A172 (cell line): ENCODE measurements at regions not wholly inside any gene's neighbourhood (a gene's known extent, or its start where the extent isn't known, plus 50 kb on each side); places are given as distances from the start of the nearest gene placed in this dataset.
A peak's percentile ranks its signal among the peaks of the same experiment; 100 is the strongest.
"Not testable (repeated sequence)": the region's sequence is repeated elsewhere in the genome, so short reads cannot be mapped to it uniquely, and the experiment has no call there.

Source experiments
- DNase-seq: peaks from one replicate; pipeline ENCODE4 v3.0.0-alpha.2; 2015; ENCODE audit warnings: low spot score

DNA sequence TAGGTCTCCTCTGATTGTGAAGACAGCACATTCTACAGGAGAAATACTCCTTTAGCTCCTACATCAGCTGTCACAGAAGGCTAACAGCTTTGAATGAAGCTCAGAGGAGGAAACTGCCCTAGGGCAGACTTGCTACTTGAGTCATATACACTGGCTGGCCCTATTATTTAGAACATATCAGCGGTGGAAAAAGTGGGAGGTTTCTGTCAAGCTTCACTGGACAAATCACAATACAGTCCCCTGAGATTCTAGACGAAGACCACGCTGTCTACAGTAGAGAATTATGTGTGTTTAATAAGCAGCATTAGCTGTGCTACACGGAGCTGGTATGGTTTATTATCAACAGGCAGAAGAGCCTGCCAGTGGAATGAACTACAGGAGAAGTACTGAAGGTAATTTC, 230.9 kb upstream of the FSIP2 start:
- no peak for DNase-seq

DNA sequence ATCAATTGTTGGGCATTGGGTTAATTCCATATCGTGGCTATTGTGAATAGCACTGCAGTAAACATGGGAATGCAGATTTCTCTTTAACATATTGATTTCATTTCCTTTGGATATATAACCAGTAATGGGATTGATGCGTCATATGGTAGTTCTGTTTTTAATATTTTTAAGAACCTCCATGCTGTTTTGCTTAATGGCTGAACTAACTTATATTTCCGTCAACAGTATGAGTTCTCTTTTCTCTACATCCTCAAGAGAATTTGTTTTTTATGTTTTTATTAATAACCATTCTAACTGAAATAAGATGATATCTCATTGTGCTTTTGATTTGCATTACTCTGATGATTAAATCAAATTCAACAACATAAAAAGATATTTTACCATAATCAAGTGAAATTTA, 228.5 kb upstream of the FSIP2 start:
- no peak for DNase-seq

DNA sequence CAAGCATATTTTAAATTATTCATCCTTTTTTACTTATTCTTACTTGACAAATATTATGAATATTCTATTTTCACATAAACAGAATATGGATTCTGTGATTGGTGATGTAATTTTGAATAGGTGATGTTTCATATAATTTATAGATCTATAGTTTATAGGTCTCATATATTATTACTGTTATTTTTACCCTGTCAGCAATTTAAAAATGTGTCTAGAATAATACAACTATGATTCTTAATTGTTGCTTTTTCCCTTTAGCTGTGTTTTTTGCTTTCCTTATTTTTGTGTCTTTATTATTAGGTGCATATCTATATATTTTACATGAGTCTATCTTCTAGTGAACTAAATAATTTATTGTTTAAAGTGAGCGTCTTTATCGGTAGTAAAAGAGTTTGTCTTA, 226.7 kb upstream of the FSIP2 start:
- no peak for DNase-seq

DNA sequence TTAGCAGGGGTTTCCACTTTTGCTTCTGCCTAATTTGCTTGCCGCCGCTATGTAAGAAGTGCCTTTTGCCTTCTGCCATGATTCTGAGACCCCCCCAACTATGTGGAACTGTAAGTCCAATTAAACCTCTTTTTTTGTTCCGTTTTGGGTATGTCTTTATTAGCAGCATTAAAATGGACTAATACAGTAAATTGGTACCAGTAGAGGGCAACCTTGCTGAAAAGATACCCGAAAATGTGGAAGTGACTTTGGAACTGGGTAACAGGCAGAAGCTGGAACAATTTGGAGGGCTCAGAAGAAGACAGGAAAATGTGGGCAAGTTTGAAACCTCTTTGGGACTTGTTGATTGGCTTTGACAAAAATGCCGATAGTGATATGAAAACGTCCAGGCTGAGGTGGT, 216.1 kb upstream of the FSIP2 start:
- no peak for DNase-seq

DNA sequence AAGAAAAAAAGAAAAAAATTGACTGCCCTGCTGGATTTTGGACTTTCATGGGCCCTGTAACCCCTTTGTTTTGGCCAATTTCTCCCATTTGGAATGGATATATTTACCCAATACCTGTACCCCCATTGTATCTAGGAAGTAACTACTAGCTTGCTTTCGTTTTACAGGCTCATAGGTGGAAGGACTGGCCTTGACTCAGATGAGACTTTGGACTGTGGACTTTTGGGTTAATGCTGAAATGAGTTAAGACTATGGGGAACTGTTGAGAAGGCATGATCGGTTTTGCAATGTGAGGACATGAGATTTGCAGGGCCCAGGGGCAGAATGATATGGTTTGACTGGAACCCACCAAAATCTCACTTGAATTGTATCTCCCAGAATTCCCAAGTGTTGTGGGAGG, 214.4 kb upstream of the FSIP2 start:
- DNase-seq, result not testable (repeated sequence)

DNA sequence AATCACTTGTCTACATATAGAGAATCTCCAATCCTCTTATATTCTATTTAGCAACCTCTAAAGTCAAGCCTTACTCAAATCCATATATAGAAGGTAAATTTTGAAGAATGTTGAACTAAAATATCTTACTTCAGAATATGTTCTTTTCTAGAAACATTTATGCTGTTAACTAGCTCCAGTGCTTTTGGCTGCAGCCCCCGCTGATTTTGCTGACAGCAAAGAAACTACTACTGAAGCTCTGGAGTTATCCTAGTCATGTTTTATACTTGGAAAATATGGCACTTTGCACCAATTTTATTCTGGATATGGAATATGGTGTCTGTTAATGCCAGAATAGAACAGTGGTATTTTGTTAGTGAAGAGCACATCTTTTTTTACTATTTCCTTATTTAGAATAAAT, 212.4 kb upstream of the FSIP2 start:
- no peak for DNase-seq

DNA sequence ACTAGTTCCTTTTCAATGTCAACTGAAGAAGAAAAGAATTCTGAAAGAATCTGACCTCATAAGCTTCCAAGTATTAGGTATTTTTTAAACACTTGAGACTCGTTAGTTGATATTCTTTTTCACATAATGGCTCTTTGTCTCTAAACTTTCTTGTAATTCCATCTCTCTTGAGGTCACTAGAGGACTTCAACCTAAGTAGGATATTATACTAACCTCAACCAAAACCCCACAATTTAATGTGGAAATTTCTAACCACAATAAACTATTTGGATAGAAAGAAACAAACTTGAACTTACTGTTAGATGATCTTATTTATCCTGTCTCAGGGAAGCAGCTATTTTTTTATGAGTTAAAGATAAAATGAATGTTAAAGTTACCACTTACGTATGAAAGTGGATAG, 206.9 kb upstream of the FSIP2 start:
- DNase-seq, result no peak

DNA sequence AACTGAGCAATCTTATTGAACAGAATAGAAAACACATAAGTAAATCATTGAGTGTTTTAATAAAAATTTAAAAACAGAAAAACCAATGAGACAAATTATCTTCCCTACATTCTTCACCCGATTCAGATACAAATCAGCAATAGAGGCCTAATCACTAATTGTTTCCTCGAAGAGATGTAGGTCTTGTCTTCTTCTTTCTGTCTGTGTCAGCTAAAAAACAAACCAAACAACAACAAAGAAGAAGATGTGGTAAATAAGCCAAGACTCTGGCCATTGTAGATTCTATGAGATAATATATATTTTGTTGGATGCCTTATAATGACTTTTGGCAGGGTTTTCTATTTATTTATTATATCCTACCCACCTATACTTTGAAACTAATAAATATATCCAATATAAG, 200.9 kb upstream of the FSIP2 start:
- DNase-seq, result no peak

DNA sequence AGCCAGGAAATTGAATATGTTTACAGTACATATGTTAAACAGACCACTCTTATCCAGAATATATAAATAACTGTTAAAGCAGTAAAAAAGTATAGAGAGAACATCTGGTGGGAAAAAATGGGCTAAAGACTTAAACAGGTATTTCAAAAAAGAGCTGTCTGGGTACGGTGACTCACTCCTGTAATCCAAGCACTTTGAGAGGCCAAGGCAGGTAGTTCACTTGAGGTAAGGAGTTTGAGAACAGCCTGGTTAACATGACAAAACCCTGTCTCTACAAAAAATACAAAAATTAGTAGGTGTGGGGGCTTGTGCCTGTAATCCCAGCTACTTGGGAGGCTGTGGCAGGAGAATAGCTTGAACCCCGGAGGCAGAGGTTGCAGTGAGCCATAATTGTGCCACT, 171.4 kb upstream of the FSIP2 start:
- DNase-seq, result no peak

DNA sequence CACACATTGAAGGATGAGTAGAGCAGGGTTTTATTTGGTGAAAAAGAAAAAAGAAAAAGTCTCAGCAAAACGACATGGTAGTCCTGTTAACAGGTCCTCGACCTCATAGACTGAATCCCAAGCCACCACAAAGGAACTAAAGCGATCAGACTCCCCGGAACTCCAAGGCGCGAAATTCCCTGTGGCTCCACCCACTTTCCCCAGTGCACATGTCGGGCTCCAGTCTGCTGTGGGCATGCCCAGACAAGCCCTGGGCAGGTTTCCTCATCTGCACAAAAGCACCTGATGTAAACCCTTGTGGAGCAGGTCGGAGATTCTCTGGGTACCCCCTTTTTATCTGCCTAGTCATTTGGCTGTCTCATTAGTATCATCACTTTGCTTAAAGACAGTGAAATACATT, 170.7 kb upstream of the FSIP2 start:
- DNase-seq, result no peak

DNA sequence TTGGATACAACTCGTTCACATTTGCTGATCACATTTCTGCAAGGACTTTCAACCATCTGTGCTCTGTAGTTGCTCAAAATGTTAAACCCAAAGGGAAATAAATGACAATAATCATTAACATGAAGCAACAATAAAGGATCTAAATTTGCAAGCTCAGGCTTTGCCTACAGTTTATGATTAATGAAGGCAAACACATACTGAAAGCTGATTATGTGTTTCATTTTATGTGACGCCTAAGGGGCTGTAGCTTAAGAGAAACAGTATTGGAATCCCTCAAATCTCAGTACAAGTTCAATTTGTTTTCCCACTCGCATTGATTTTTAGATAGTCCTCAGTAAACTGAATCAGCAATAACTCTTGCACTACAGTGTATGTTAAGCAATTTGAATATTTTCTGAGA, 160.3 kb upstream of the FSIP2 start:
- DNase-seq, result no peak

DNA sequence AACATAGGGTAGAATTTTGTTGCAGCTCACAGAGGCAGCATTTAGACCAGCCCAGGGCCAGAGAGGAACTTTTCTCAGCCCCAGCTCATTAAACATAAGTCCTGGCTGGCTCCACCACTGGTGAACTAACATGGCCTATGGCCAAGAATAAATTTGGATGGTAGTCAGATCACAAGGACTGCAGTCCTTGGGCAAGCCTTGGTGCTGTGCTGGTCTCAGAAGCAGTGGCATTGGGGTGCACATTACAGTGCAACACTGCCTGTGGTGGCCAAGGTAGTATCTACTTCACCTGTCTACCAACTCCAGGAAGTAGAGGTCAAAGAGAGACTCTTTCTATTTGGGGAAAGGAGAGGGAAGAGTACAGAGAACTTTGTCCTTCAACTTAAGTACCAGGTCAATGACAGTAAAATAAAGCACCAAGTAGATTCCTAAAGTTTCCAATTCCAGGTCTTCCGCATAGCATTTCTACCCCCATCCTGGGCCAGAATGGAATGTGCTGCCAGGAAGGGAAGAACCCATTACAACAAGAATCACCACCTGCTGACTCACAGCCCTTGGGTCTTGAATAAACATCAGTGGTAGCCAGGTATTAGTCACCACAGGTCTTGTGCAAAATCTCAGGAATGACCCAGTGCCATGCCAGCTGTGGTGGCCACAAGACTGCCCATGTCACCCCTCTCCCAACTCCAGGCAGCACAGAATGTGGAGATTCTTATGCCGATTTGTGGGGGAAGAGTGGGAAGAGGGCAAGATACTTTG, 155.4 kb upstream of the FSIP2 start:
- DNase-seq, result peak; percentile 99

DNA sequence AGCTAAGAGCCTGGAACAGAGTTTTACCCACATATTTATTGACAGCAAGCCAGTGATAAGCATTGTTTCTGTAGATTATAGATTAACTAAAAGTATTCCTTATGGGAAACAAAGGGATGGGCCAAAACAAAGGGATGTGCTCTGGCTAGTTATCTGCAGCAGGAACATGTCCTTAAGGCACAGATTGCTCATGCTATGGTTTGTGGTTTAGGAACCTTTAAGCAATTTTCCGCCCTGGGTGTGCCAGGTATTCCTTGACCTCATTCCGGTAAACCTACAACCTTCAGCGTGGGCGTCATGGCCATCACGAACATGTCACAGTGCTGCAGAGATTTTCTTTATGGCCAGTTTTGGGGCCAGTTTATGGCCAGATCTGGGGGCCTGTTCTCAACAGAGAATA, 153.4 kb upstream of the FSIP2 start:
- DNase-seq, result not testable (repeated sequence)

DNA sequence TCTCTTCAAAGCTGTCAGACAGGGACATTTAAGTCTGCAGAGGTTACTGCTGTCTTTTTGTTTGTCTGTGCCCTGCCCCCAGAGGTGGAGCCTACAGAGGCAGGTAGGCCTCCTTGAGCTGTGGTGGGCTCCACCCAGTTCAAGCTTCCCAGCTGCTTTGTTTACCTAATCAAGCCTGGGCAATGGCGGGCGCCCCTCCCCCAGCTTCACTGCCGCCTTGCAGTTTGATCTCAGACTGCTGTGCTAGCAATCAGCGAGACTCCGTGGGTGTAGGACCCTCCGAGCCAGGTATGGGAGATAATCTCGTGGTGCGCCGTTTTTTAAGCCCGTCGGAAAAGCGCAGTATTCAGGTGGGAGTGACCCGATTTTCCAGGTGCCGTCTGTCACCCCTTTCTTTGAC, 147.3 kb upstream of the FSIP2 start:
- DNase-seq, result not testable (repeated sequence)

DNA sequence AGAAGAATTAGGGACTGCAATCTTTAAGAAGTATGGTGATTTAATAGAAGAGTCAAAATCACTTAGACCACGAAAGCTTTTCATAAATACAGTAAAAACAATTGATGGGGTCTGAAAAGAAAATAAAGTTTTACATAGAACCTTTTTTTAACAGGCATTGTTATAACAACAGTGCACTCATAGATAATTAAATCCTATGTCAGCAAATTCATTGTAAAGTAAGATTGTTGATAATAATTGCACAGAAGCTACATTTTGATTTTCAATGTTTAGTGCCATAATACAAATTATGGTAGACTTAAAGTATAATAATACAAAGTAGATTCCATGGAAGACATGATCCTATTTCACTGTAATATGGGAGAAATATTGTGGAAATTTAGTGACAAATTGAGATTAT, 130.7 kb upstream of the FSIP2 start:
- DNase-seq, result no peak

DNA sequence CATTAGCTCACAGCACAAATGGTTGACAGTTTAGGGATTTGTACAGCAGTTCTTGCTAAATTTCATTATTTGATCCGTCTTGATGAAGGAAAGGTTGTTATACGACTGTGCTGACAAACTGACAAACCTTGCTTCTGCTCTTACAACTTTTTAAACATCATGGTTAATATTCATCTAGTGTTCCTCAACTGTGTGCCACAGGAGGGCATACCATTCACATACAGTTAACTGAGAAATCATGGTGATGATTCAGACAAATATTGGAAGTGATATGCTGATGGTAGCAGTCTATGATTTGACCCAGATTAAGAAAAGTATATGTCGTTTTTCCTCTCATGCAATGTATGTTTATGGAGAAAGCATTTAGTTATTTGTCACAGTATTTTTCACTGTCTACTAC, 129.8 kb upstream of the FSIP2 start:
- DNase-seq, result peak; percentile 22

DNA sequence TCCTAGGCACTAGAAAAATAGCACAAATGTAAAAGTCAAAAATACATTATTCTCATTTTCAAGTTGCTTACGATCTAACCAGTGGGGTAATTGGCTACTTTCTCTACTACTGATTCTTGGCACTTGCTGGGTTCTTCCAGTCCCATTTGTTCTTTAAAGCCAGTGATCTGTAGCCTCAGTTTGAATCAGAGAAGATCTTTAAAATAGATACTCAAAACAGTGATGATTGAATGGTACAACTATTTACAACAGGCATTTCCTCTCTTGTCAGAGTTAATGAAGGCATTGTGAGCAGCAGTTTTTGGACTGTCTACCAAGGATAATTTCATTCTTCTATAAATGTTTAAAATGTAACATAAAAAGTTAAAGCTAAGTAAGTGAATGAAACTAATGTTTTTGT, 128.3 kb upstream of the FSIP2 start:
- no peak for DNase-seq

DNA sequence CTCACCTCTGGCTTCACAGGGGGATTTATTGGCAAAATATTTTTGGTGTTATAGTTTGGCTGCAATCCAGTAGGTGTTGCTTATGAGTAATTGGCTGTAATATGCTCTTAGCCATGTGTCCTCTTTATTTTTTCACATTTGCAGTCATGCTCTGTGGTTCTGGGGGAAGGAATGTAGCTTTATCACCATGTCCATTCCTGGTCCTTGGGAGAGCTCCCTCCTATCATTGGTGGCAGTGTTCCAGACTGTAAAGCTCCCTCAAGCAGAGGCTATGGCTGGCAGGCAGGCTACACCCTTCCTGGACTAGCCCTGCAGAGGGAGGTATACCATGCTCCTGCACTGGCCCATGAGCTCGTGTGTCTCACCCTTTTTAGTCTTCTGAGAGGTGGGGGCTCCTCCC, 120.0 kb upstream of the FSIP2 start:
- peak; percentile 67 for DNase-seq

DNA sequence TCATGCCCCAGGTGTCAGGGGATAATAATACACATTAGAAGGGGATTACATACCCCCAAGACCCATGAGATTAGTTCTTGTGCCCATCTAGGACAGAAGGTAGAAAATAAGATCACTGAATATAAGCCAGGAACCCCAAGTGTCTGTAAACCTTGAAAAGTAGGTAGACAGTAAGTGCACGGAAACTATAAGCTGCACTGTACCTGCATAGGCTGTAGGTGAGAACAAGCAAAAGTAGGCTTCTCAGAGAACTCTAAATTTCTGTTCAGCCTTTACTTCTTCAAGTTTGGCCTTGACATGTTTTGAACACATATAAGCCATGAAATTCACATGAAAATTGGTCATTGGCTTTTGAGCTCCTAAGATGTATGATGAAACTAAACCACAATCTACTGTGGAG, 113.0 kb upstream of the FSIP2 start:
- DNase-seq, result no peak

DNA sequence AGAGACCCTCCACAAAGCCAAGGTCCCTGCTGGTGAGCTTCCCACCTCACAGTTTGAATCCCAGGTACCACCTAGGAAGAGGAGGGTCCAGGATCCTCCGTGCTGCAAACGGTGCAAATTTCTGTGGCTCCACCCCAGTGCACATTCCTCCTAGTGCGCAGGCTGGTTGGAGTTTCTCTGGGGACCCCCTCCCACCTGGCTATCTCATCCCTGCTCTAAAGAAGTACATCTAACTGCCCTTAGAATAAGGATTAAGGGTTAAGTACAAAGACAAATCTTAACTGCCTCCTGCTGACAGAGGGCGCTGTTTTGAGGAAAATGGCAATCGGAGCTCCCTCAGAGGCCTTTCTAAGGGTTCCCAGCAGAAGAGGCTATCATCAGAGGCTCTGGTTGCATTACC, 109.6 kb upstream of the FSIP2 start:
- DNase-seq, result peak; percentile 5

DNA sequence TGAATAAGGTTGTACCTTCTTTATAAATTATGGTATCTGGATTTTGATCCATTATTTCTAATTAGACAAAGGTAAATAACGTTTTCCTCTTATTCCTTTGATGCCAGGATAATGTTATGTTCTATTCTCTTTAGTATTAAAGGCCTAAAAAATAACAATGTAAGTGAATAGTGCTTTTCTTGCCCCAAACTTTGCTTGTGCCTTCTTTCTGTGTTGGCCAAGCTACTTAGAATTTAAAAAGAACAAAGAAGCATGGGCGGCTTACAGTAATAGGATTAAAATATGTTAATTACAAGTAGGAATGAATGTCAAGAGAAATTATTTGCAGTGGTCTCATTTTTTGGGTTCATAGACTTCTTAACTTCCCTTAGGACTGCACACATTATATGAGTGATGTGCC, 105.0 kb upstream of the FSIP2 start:
- DNase-seq, result no peak

DNA sequence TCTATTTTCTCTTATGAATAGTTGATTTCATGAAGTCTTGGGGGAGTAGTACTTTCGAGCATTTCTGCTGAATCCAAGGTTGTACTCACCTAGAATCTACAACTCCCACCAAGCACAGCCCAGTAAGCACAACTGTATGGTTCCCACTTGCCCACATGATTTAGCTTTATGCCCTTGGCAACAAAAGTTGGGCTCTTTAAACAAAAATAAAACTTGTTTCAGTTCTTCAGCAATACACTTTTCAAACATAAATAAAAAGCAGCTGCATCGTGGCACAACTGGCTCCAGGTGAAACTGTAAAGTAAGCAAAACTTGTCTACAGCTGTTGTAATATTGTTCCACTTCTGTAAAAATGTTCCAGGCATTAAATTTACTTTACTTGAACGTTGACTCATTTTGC, 99.8 kb upstream of the FSIP2 start:
- DNase-seq, result no peak

DNA sequence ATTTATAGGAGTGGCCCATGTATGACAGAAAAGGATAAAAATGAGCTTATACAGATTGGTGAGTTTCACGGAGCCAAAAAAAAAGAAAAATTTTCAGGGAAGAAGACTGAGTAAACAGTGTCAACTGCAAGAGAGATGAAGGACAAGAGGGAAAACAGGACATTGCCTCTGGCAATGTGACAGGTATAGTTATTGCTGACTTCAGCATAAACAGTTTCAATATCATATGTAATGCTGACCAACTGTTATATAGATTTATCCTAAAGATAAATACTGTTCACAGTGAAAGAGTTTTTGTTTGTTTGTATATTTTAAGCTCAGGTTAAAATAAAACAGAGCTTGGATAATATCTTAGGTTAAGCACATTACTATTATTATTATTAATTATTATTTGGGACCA, 98.0 kb upstream of the FSIP2 start:
- no peak for DNase-seq

DNA sequence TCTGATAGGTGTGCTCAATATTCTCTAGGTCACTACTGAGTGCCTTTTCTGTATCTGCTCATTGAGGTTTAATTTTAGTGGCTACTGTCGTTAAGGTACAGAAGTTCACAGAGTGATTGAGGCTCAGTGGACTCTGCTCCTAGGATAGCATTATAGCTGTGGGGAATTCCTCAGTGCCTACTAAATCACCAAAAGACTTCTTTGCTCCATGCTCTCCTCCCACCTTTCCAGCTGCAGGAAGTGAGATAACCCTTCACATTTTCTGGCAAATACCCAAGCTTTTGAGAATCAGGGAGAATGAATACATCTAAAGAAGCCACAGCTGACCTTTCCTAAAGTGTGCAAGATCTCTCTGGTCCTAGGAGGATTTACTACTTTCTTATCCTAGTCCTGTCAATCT, 95.2 kb upstream of the FSIP2 start:
- DNase-seq, result peak; percentile 11
